Panc1 (cell line): ENCODE measurements at regions not wholly inside any gene's neighbourhood (a gene's known extent, or its start where the extent isn't known, plus 50 kb on each side); places are given as distances from the start of the nearest gene placed in this dataset.

ENCODE experiments used
- POLR2AphosphoS5 ChIP-seq: IDR thresholded peaks from 2 replicates; pipeline ENCODE4 v1.6.1; 2012; ENCODE audit warnings: mild to moderate bottlenecking, low read depth, low read length, moderate library complexity
- TF ChIP-seq, protein P1 (sequence below): fragments of 450-650 bp; IDR thresholded peaks from 2 replicates; pipeline ENCODE4 v1.5.1; 2017; ENCODE audit warnings: mild to moderate bottlenecking
- TF ChIP-seq, protein P2 (sequence below), 2 experiments: IDR thresholded peaks; 2 replicates each; pipeline ENCODE4 v1.6.1; 2011 to 2012; ENCODE audit warnings: low read depth in 2 of 2, control low read depth in 1 of 2, low read length in 1 of 2, mild to moderate bottlenecking in 1 of 2, moderate library complexity in 1 of 2; ENCODE audit not compliant: insufficient read depth in 1 of 2

DNA sequence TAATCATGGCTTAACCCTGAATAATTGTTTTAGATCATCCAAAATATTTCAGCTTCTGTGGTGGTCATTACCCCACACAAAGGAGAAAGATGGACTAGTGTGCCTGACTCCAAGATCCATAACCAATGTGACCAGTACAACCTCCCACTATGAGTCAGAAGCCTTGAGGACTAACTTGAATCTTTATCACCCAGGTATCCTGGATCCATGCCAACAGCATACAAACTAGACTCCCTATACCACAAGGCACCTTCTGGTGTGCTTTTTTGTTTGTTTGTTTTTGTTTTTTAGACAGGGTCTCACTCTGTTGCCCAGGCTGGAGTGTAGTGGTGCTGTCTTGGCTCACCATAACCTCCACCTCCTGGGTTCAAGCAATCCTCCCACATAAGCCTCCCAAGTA lies 317.7 kb downstream of the VPS13C start:
- TF ChIP-seq, protein P1, sequence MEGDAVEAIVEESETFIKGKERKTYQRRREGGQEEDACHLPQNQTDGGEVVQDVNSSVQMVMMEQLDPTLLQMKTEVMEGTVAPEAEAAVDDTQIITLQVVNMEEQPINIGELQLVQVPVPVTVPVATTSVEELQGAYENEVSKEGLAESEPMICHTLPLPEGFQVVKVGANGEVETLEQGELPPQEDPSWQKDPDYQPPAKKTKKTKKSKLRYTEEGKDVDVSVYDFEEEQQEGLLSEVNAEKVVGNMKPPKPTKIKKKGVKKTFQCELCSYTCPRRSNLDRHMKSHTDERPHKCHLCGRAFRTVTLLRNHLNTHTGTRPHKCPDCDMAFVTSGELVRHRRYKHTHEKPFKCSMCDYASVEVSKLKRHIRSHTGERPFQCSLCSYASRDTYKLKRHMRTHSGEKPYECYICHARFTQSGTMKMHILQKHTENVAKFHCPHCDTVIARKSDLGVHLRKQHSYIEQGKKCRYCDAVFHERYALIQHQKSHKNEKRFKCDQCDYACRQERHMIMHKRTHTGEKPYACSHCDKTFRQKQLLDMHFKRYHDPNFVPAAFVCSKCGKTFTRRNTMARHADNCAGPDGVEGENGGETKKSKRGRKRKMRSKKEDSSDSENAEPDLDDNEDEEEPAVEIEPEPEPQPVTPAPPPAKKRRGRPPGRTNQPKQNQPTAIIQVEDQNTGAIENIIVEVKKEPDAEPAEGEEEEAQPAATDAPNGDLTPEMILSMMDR, result no peak
- TF ChIP-seq POLR2AphosphoS5, result no peak
- TF ChIP-seq, protein P2, sequence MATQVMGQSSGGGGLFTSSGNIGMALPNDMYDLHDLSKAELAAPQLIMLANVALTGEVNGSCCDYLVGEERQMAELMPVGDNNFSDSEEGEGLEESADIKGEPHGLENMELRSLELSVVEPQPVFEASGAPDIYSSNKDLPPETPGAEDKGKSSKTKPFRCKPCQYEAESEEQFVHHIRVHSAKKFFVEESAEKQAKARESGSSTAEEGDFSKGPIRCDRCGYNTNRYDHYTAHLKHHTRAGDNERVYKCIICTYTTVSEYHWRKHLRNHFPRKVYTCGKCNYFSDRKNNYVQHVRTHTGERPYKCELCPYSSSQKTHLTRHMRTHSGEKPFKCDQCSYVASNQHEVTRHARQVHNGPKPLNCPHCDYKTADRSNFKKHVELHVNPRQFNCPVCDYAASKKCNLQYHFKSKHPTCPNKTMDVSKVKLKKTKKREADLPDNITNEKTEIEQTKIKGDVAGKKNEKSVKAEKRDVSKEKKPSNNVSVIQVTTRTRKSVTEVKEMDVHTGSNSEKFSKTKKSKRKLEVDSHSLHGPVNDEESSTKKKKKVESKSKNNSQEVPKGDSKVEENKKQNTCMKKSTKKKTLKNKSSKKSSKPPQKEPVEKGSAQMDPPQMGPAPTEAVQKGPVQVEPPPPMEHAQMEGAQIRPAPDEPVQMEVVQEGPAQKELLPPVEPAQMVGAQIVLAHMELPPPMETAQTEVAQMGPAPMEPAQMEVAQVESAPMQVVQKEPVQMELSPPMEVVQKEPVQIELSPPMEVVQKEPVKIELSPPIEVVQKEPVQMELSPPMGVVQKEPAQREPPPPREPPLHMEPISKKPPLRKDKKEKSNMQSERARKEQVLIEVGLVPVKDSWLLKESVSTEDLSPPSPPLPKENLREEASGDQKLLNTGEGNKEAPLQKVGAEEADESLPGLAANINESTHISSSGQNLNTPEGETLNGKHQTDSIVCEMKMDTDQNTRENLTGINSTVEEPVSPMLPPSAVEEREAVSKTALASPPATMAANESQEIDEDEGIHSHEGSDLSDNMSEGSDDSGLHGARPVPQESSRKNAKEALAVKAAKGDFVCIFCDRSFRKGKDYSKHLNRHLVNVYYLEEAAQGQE (IDR thresholded peaks at IDR 0.05; ENCODE audit: insufficient read depth in 1 of 2, low read depth in 2 of 2, low read length in 1 of 2), result no peak
